ENCODE measurements at regions not wholly inside any gene's neighbourhood (a gene's known extent, or its start where the extent isn't known, plus 50 kb on each side); places are given as distances from the start of the nearest gene placed in this dataset.

DNA sequence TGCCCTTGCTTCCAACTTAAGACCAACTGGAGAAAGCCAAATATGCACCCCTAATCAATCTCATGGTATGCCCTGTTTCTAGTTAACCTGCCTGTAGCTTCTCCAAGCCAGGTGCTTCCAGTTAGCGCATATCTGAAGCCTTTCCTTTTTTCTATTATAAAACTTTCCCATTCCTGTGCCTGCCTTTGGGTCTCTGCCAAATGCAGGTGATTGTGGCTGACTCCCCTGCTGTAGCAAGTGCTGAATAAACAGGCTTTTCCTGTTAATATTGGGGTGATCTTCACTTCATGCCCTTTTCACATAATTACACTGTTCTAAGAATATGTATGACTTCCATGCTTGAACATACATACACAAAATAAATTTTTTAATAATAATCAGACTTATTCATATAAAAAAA is 207.4 kb downstream of the TANC2 start:
- TF ChIP-seq ZNF274 (IDR thresholded peaks at IDR 0.05; ENCODE audit: low read depth, low read length) (no peak), YY1 (IDR thresholded peaks at IDR 0.05; ENCODE audit: insufficient read depth, insufficient read length) (no peak), SUZ12 (IDR thresholded peaks at IDR 0.05; ENCODE audit: extremely low read depth, insufficient read depth, insufficient read length) (no peak)

Measured in NT2/D1 (cell line).